ENCODE measurements at regions not wholly inside any gene's neighbourhood (a gene's known extent, or its start where the extent isn't known, plus 50 kb on each side); places are given as distances from the start of the nearest gene placed in this dataset.

- no peak for TF ChIP-seq CTCF (IDR thresholded peaks at IDR 0.05)
- TF ChIP-seq POLR2AphosphoS5 (IDR thresholded peaks at IDR 0.05) = no peak
- no peak for TF ChIP-seq POLR2A (IDR thresholded peaks at IDR 0.05)
- no peak for TF ChIP-seq EP300 (IDR thresholded peaks at IDR 0.05)
These were observed 359.8 kb upstream of the MTPN start for GRCh38 chr7:136336932-136337331.

Data from upper lobe of left lung (tissue), 4 donors.